OCI-LY3 (cell line): ENCODE measurements at regions not wholly inside any gene's neighbourhood (a gene's known extent, or its start where the extent isn't known, plus 50 kb on each side); places are given as distances from the start of the nearest gene placed in this dataset.

Experiments used
- CTCF ChIP-seq: fragments of 200-600, 300-600 bp; sonication (generic); IDR thresholded peaks from 2 replicates; pipeline ENCODE4 v1.5.1; 2014; ENCODE audit warnings: antibody characterized with exemption, low read length, low read depth
- EZH2phosphoT487 ChIP-seq: fragments of 200-600 bp; shearing (Covaris generic); IDR thresholded peaks from 2 replicates; pipeline ENCODE4 v1.6.1; 2018; ENCODE audit warnings: antibody characterized with exemption, mixed run types, low read depth

GRCh38 chr13:47159853-47160550 lies 263.1 kb upstream of the HTR2A start:
- TF ChIP-seq CTCF, result no peak
- no peak for TF ChIP-seq EZH2phosphoT487
